ENCODE measurements at regions not wholly inside any gene's neighbourhood (a gene's known extent, or its start where the extent isn't known, plus 50 kb on each side); places are given as distances from the start of the nearest gene placed in this dataset.

DNA sequence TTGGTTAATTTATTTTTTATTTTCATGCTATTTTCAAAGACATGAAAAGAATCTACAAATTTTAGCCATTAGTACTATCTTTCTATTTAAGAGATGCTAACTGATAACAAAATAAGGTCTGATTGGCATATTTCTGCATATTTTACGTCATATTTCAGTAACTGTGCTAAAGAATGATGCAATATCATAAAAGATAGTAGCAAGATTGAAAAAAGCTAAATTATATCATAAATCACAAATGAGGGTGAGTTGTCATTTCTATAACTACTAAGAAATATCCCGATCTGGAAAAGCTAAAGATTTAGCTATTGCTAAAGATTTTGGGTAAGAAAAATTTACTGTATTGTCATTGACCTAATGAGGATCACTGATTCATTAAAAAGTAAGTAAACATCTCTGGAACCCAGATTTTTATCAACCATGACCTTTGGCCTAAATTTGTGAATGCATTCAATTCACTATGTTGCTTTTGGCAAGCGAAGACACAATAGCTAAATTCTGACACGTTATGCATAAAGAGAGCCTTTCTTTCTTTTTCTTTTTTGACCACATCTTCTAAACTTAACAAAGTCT is 103.6 kb downstream of the HPGD start:
- no peak for TF ChIP-seq POLR2A (IDR thresholded peaks at IDR 0.05)
- TF ChIP-seq, protein P1, sequence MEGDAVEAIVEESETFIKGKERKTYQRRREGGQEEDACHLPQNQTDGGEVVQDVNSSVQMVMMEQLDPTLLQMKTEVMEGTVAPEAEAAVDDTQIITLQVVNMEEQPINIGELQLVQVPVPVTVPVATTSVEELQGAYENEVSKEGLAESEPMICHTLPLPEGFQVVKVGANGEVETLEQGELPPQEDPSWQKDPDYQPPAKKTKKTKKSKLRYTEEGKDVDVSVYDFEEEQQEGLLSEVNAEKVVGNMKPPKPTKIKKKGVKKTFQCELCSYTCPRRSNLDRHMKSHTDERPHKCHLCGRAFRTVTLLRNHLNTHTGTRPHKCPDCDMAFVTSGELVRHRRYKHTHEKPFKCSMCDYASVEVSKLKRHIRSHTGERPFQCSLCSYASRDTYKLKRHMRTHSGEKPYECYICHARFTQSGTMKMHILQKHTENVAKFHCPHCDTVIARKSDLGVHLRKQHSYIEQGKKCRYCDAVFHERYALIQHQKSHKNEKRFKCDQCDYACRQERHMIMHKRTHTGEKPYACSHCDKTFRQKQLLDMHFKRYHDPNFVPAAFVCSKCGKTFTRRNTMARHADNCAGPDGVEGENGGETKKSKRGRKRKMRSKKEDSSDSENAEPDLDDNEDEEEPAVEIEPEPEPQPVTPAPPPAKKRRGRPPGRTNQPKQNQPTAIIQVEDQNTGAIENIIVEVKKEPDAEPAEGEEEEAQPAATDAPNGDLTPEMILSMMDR (IDR thresholded peaks at IDR 0.05), result no peak
